AG04450 (cell line): ENCODE measurements at regions not wholly inside any gene's neighbourhood (a gene's known extent, or its start where the extent isn't known, plus 50 kb on each side); places are given as distances from the start of the nearest gene placed in this dataset.

Experiments used
- CTCF ChIA-PET: fragments of 300-600, 350-600 bp; formaldehyde crosslinking; extraction: SDS; loops from one replicate; lab custom pipeline; 2022; ENCODE audit warnings: antibody characterized with exemption, inconsistent platforms; lab: Charles Lee
- POLR2A ChIA-PET: fragments of 350-600 bp; formaldehyde crosslinking; extraction: SDS; loops from one replicate; lab custom pipeline; 2021; ENCODE audit warnings: antibody characterized with exemption, inconsistent platforms; lab: Yijun Ruan, JAX
- DNase-seq: peaks from one replicate; pipeline ENCODE4 v3.0.0-alpha.2; 2011; ENCODE audit warnings: low read depth, low spot score
- H3K27ac ChIP-seq: one replicate; pipeline ENCODE4 v1.5.1; 2012; ENCODE audit warnings: low read depth, low read length, control low read depth
- H3K27me3 ChIP-seq: one replicate; pipeline ENCODE4 v1.6.0; 2012; ENCODE audit warnings: low read length; ENCODE audit not compliant: control insufficient read depth, insufficient read depth
- H3K4me3 ChIP-seq: 2 replicates; pipeline ENCODE4 v1.5.1; 2011; ENCODE audit warnings: mild to moderate bottlenecking, low read depth, low read length, control low read depth
- H3K9me3 ChIP-seq: 2 replicates; pipeline ENCODE4 v1.5.1; 2012; ENCODE audit warnings: low read length; ENCODE audit not compliant: control insufficient read depth, insufficient read depth
- CTCF ChIP-seq: IDR thresholded peaks from 2 replicates; pipeline ENCODE4 v1.5.1; 2011; ENCODE audit warnings: low read depth, low read length, control low read depth, inconsistent platforms

- Histone ChIP-seq H3K9me3 (no peaks in the 10 kb centered on the region), H3K4me3 (no peak overlapping the region), H3K27ac (no peak overlapping the region), H3K27me3 (no peaks in the 10 kb centered on the region)
- ChIA-PET CTCF (no interaction called here), POLR2A (no interaction called here)
- TF ChIP-seq CTCF = no peak
- DNase-seq = no peak
Measured at GRCh38 chr18:68186039-68186438, 528.9 kb downstream of the TMX3 start.

- CTCF ChIA-PET = no interaction called here
- Histone ChIP-seq H3K9me3 (no peaks in the 10 kb centered on the region), H3K4me3 (no peak overlapping the region), H3K27me3 (no peaks in the 10 kb centered on the region), H3K27ac (no peak overlapping the region)
- no peak for TF ChIP-seq CTCF
- DNase-seq = no peak
- POLR2A ChIA-PET = no interaction called here
Measured at GRCh38 chr18:68181956-68182355, 533.0 kb downstream of the TMX3 start.

GRCh38 chr18:68179811-68180210 is 535.1 kb downstream of the TMX3 start:
- Histone ChIP-seq H3K27me3 (no peaks in the 10 kb centered on the region), H3K4me3 (no peak overlapping the region), H3K27ac (no peak overlapping the region), H3K9me3 (no peaks in the 10 kb centered on the region)
- no peak for TF ChIP-seq CTCF
- DNase-seq = no peak
- CTCF ChIA-PET = no interaction called here
- POLR2A ChIA-PET = no interaction called here

GRCh38 chr18:68178921-68179320 is 536.0 kb downstream of the TMX3 start:
- no peaks in the 10 kb centered on the region for H3K27me3 ChIP-seq
- TF ChIP-seq CTCF = no peak
- DNase-seq = no peak
- H3K9me3 ChIP-seq = no peaks in the 10 kb centered on the region
- CTCF ChIA-PET = no interaction called here
- no peak overlapping the region for H3K4me3 ChIP-seq
- no peak overlapping the region for H3K27ac ChIP-seq
- POLR2A ChIA-PET = no interaction called here

- H3K4me3 ChIP-seq = no peak overlapping the region
- peak overlapping the region; percentile 50 for H3K27ac ChIP-seq
- TF ChIP-seq CTCF = no peak
- POLR2A ChIA-PET = interaction anchor here (0.6 kb wide), 1 partner anchor 239 kb away, joined by 3 read pairs; no protein-coding TSS in a partner anchor
- no peaks in the 10 kb centered on the region for H3K27me3 ChIP-seq
- DNase-seq = peak; percentile 97
- H3K9me3 ChIP-seq = peaks cover 3% of the 10 kb centered on the region; the same call in 1 of the 2 replicates
- CTCF ChIA-PET = no interaction called here
Measured at GRCh38 chr18:68177807-68178702, 536.9 kb downstream of the TMX3 start.
